RPMI8226 (cell line): ENCODE measurements at regions not wholly inside any gene's neighbourhood (a gene's known extent, or its start where the extent isn't known, plus 50 kb on each side); places are given as distances from the start of the nearest gene placed in this dataset.
A peak's percentile ranks its signal among the peaks of the same experiment; 100 is the strongest.

Experiments used
- DNase-seq: peaks from one replicate; pipeline ENCODE4 v3.0.0-alpha.2; 2015

GRCh38 chr9:79885093-79885857 is 313.5 kb downstream of the TLE4 start:
- no peak for DNase-seq

DNA sequence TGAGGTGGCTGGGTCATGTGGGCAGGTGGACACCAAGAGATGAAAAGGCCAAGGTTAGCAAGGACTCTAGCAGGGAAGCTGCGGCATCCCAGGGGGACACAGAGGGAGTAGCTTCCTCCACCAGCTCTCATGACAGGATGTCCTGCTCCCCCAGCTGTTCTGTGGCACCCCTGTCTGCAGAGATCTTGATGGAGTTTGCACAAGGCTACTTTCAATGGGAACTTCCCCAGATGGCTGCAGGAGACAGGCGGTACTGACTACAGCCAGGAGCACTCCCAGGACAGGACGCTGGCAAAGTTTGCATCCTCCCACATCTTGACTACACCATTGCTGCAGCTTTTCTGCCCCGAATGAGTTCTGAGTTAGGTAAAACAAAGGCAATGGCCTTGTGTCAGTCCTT is 312.8 kb downstream of the TLE4 start:
- DNase-seq, result peak; percentile 8

- peak; percentile 64 for DNase-seq
Measured at GRCh38 chr9:79883073-79883645, 311.4 kb downstream of the TLE4 start.

GRCh38 chr9:79880626-79881025 is 308.9 kb downstream of the TLE4 start:
- no peak for DNase-seq

GRCh38 chr9:79877943-79878602 is 306.3 kb downstream of the TLE4 start:
- peak; percentile 58 for DNase-seq

DNA sequence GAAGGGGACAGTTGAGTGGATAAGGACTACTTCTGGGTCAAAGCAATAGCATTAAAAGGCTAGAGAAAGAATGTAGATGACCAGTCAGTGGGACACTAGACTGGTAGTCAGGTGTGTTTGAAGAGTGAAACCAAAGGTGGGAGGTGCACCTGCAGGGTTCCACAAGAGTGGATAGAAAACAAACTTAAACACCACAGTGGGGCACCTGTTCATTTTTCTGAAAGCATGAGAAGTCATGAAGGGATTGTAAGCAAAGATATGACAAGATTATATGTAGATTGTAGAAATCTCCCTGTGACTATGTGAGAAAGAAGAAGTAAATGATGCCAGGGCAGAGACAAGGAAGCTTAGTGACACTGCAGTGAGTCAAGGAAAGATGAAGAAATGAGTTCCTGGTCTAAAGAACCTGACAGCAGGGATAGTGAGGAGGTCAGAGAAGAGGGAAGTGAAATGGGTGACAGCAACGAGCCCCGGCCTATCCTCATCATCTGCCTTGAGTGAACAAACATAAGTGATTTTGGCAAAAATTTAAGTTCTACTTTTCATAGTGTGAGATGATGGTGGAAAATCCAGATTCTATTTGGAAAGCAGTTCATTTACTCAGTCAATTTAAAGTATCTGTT is 296.9 kb downstream of the TLE4 start:
- peak; percentile 30 for DNase-seq

- no peak for DNase-seq
Measured at GRCh38 chr9:79862921-79863890, 291.4 kb downstream of the TLE4 start.

GRCh38 chr9:79858508-79858907 is 286.7 kb downstream of the TLE4 start:
- DNase-seq, result peak; percentile 61

DNA sequence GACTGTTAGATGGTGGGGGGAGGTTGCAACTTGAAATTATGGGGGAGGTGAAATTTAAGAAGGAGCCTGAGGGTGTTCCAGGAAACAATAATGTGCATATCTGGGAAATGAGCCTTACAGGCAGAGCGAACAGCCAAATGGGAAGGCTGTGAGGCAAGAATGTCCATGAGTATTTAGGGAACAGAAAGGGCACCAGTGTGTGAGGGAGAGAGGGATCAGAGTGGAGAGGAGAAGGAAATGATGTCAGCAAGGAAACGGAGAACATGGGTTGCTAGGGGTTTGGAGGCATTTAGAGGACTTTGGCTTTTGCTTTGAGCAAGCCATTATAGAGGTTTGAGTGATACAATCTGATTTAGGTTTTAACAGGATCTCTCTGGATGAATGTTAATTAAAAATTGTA is 285.4 kb downstream of the TLE4 start:
- no peak for DNase-seq

GRCh38 chr9:79847074-79847473 is 275.3 kb downstream of the TLE4 start:
- DNase-seq, result no peak

- DNase-seq, result no peak
Measured at GRCh38 chr9:79829566-79830302, 258.0 kb downstream of the TLE4 start.

- DNase-seq, result peak; percentile 20
Measured at GRCh38 chr9:79824265-79824664, 252.5 kb downstream of the TLE4 start.

DNA sequence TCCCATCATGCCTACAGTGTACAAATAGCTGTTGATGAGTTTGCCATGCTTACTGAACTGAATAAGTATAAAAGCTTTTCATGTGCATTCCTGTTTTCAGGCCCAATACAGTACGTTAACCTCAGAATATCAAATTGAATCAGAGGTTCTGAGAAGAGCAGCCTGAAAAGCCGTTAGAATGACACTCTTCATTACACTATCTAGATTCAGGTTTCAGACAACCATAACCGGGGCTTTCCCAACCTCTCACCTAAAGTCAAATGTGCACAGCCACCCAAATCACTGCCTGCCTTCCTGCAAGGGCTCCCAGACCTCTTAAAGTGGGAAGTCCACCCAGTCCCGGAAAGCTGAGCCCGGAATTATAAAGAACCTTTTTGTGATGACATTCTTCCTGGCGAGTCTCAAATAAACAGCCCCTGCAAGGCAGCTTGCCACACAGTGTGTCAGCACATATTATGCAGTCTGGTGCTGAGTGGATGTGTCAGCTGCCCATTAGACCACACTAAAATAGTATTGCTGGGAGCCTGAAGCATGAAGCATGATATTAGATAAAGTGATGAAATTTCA is 245.8 kb downstream of the TLE4 start:
- no peak for DNase-seq

DNA sequence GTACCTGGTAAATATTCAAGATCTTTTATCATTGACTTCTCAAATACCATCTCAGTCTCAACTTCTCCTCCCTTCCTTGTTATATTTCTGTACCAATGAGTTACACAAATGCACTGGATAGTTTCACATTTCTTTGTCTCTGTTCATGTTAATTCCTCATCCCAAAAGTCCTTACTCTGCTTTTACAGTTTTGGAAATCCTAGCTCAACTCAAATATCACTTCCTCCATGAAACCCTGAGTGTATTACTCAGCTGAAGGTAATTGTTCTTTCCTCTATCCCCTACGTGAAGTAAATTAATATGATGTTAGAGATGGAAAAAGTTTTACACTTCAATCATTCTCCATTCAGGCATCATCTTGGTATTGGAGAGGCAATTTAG is 241.5 kb downstream of the TLE4 start:
- DNase-seq, result no peak

GRCh38 chr9:79812507-79813257 is 240.9 kb downstream of the TLE4 start:
- no peak for DNase-seq

GRCh38 chr9:79812099-79812498 is 240.3 kb downstream of the TLE4 start:
- no peak for DNase-seq

DNA sequence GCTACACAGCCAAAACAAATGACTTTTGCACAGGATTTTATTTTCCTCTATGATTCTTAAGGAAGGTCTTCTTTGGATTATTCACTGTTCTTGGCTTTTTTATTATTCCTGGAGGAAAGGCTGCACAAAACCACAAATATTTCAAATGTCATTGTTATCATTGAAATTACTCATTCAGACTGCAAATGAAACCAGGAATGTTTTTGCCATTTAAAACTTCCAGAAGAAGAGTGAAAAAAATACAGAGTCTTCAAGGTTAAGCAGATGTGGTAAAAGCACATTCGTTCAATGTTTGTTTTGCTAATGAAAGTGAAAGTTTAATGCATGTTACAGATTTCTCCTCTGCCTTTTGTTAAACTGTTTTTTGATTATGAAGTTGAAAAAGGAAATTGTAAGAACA is 238.2 kb downstream of the TLE4 start:
- no peak for DNase-seq

- no peak for DNase-seq
Measured at GRCh38 chr9:79809316-79809876, 237.6 kb downstream of the TLE4 start.

- DNase-seq, result no peak
Measured at GRCh38 chr9:79807971-79808370, 236.2 kb downstream of the TLE4 start.

GRCh38 chr9:79806086-79806485 is 234.3 kb downstream of the TLE4 start:
- DNase-seq, result no peak
